ENCODE measurements at regions not wholly inside any gene's neighbourhood (a gene's known extent, or its start where the extent isn't known, plus 50 kb on each side); places are given as distances from the start of the nearest gene placed in this dataset.
"Not testable (repeated sequence)": the region's sequence is repeated elsewhere in the genome, so short reads cannot be mapped to it uniquely, and the experiment has no call there.

DNA sequence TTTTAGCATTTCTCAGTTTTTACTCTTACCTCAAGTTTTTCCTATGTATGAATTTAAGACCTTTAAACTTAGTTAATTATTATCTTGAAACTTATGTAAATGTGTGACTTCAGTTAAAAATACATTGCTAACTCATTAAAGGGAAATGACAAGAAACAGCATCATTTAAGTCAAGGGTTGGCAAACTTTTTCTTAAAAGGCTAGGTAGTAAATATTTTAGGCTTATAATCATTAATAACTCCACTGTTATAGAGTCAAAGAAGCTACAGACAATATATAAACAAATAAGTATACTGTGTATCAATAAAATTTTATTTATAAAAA is 259.7 kb upstream of the RBMS1 start:
- H3K4me3 ChIP-seq = no peak overlapping the region
- TF ChIP-seq, protein P1, sequence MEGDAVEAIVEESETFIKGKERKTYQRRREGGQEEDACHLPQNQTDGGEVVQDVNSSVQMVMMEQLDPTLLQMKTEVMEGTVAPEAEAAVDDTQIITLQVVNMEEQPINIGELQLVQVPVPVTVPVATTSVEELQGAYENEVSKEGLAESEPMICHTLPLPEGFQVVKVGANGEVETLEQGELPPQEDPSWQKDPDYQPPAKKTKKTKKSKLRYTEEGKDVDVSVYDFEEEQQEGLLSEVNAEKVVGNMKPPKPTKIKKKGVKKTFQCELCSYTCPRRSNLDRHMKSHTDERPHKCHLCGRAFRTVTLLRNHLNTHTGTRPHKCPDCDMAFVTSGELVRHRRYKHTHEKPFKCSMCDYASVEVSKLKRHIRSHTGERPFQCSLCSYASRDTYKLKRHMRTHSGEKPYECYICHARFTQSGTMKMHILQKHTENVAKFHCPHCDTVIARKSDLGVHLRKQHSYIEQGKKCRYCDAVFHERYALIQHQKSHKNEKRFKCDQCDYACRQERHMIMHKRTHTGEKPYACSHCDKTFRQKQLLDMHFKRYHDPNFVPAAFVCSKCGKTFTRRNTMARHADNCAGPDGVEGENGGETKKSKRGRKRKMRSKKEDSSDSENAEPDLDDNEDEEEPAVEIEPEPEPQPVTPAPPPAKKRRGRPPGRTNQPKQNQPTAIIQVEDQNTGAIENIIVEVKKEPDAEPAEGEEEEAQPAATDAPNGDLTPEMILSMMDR (IDR thresholded peaks at IDR 0.05) = no peak
- no peak for TF ChIP-seq POLR2A (IDR thresholded peaks at IDR 0.05)
- H3K4me1 ChIP-seq (replicated peaks in 1 of 2) = peaks cover 0 to under 1% of the 10 kb centered on the region in 2 donors
- H3K9me3 ChIP-seq (replicated peaks in 1 of 3) = no peaks in the 10 kb centered on the region
- no peaks in the 10 kb centered on the region for H3K27me3 ChIP-seq
- no peak overlapping the region for H3K27ac ChIP-seq
- DNase-seq = no peak
- intact Hi-C loops (cut with DNase I) = no loop called here
- H3K36me3 ChIP-seq (replicated peaks in 1 of 2) = no peaks in the 10 kb centered on the region

DNA sequence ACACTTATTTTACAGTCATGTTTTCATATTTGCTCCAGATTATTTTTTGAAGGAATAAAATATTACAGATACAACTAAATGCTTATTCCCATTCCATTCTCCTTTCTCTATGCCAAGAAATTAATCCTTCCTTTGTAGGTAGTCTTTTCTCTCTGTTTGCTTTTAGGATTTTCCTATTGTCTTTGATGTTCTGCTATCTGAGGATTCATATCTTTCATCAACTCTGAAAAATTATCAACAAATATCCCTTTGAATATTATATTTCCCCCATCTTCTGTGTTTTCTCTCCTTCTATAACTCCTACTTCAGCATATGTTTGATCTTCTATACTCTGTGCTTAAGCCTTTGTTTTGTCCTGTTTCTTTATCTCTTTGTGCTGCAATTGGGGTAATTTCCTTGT is 260.4 kb upstream of the RBMS1 start:
- Histone ChIP-seq H3K27ac (no peak overlapping the region), H3K27me3 (no peaks in the 10 kb centered on the region), H3K9me3 (replicated peaks in 1 of 3) (no peaks in the 10 kb centered on the region), H3K4me3 (no peak overlapping the region), H3K36me3 (replicated peaks in 1 of 2) (no peaks in the 10 kb centered on the region), H3K4me1 (replicated peaks in 1 of 2) (no peaks in the 10 kb centered on the region)
- TF ChIP-seq, protein P1 (IDR thresholded peaks at IDR 0.05) = no peak
- no peak for TF ChIP-seq POLR2A (IDR thresholded peaks at IDR 0.05)
- no peak for DNase-seq
- intact Hi-C loops (cut with DNase I) = no loop called here

DNA sequence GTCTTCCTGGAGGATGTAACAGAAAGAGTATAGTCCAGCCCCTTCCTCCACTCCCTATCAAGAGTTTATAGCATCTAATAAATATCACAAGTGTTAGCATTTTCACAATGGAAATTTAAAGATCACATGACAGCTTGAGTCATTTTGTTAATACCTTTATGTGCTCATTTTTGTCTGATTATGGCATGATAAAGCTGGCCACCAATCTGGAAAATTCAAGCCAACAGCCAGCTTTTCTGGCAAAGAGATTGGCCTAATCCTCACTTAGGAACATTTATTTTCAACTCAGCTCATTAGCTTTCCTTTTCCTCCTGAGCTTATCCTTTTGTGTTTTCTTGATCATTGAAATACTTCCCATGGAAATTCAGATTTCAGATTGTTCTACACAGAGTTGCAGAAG is 262.9 kb upstream of the RBMS1 start:
- no peak for TF ChIP-seq POLR2A (IDR thresholded peaks at IDR 0.05)
- TF ChIP-seq, protein P1 (IDR thresholded peaks at IDR 0.05) = no peak
- no peaks in the 10 kb centered on the region for H3K4me1 ChIP-seq (replicated peaks in 1 of 2)
- H3K9me3 ChIP-seq (replicated peaks in 1 of 3) = no peaks in the 10 kb centered on the region
- no peaks in the 10 kb centered on the region for H3K36me3 ChIP-seq (replicated peaks in 1 of 2)
- no peak overlapping the region for H3K27ac ChIP-seq
- no peaks in the 10 kb centered on the region for H3K27me3 ChIP-seq
- DNase-seq = no peak
- intact Hi-C loops (cut with DNase I) = no loop called here
- H3K4me3 ChIP-seq = no peak overlapping the region

DNA sequence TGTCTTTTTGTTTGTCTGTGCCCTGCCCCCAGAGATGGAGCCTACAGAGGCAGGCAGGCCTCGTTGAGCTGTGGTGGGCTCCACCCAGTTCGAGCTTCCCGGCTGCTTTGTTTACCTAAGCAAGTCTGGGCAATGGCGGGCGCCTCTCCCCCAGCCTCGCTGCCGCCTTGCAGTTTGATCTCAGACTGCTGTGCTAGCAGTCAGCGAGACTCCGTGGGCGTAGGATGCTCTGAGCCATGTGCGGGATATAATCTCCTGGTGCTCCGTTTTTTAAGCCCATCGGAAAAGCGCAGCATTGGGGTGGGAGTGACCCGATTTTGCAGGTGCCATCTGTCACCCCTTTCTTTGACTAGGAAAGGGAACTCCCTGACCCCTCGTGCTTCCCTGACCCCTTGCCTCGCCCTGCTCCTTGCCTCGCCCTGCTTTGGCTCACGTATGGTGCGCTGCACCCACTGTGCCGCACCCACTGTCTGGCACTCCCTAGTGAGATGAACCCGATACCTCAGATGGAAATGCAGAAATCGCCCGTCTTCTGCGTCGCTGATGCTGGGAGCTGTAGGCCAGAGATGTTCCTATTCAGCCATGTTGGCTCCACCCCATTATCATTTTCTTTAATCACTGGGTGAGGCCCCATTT is 269.0 kb upstream of the RBMS1 start:
- H3K27ac ChIP-seq; H3K27me3 ChIP-seq; intact Hi-C loops (cut with DNase I); H3K9me3 ChIP-seq (replicated peaks in 1 of 3); H3K4me1 ChIP-seq (replicated peaks in 1 of 2); DNase-seq; H3K36me3 ChIP-seq (replicated peaks in 1 of 2); H3K4me3 ChIP-seq: not testable (repeated sequence)
- WGBS, 4 donors = 90 to 93% (median 91%) methylated on average over 26 of the region's 26 CpGs

DNA sequence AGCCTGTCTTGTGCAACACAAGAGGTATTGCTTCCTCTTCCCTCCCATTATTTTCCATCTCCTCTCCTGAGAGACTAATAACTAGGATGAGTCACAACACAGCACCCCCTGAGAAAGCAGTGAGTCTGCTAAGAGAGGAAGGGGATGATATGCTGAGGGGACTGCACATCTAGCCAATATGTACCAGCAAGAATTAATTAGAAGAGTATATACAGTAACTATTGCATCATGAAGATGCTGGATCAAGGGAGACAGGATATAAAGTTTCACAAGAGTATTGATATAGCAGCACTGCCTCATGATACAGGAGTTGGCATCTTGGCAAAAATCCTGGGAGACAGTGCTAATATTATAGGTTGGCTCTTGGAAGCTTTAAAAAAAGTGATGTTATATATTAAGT is 289.9 kb upstream of the RBMS1 start:
- Histone ChIP-seq H3K27me3 (no peaks in the 10 kb centered on the region), H3K36me3 (replicated peaks in 1 of 2) (no peaks in the 10 kb centered on the region), H3K4me3 (no peak overlapping the region), H3K9me3 (replicated peaks in 1 of 3) (no peaks in the 10 kb centered on the region), H3K4me1 (replicated peaks in 1 of 2) (no peaks in the 10 kb centered on the region), H3K27ac (no peak overlapping the region)
- intact Hi-C loops (cut with DNase I) = no loop called here
- DNase-seq = no peak
- TF ChIP-seq, protein P1 (IDR thresholded peaks at IDR 0.05) = no peak
- TF ChIP-seq POLR2A (IDR thresholded peaks at IDR 0.05) = no peak
